ENCODE measurements at regions not wholly inside any gene's neighbourhood (a gene's known extent, or its start where the extent isn't known, plus 50 kb on each side); places are given as distances from the start of the nearest gene placed in this dataset.
"Not testable (repeated sequence)": the region's sequence is repeated elsewhere in the genome, so short reads cannot be mapped to it uniquely, and the experiment has no call there.

- no peak for TF ChIP-seq POLR2A (IDR thresholded peaks at IDR 0.05)
- TF ChIP-seq POLR2AphosphoS5 (IDR thresholded peaks at IDR 0.05), result no peak
- no peak for TF ChIP-seq CTCF (IDR thresholded peaks at IDR 0.05)
- no peak for TF ChIP-seq EP300 (IDR thresholded peaks at IDR 0.05)
- no peaks in the 10 kb centered on the region for H3K27me3 ChIP-seq
Measured at GRCh38 chr5:117133198-117133597, 558.6 kb upstream of the SEMA6A start.

GRCh38 chr5:117131876-117132275 lies 557.3 kb upstream of the SEMA6A start:
- H3K4me1 ChIP-seq, result no peaks in the 10 kb centered on the region
- TF ChIP-seq CTCF (IDR thresholded peaks at IDR 0.05), result no peak
- no peak for TF ChIP-seq POLR2A (IDR thresholded peaks at IDR 0.05)
- no peak for TF ChIP-seq POLR2AphosphoS5 (IDR thresholded peaks at IDR 0.05)
- no peak for TF ChIP-seq EP300 (IDR thresholded peaks at IDR 0.05)
- no peaks in the 10 kb centered on the region for H3K36me3 ChIP-seq
- H3K4me3 ChIP-seq, result no peak overlapping the region
- no peak for ATAC-seq
- H3K9me3 ChIP-seq, result no peaks in the 10 kb centered on the region
- no peak overlapping the region for H3K27ac ChIP-seq
- H3K27me3 ChIP-seq, result no peaks in the 10 kb centered on the region

More at GRCh38 chr5:117133198-117133597, 558.6 kb upstream of the SEMA6A start:
- no peaks in the 10 kb centered on the region for H3K36me3 ChIP-seq
- no peak overlapping the region for H3K27ac ChIP-seq
- no peaks in the 10 kb centered on the region for H3K9me3 ChIP-seq
- no peak for ATAC-seq
- no peak overlapping the region for H3K4me3 ChIP-seq
- no peaks in the 10 kb centered on the region for H3K4me1 ChIP-seq

- no peak for ATAC-seq
- TF ChIP-seq POLR2AphosphoS5 (IDR thresholded peaks at IDR 0.05), result no peak
- TF ChIP-seq CTCF (IDR thresholded peaks at IDR 0.05), result no peak
- TF ChIP-seq POLR2A (IDR thresholded peaks at IDR 0.05), result no peak
- no peak for TF ChIP-seq EP300 (IDR thresholded peaks at IDR 0.05)
- no peaks in the 10 kb centered on the region for H3K27me3 ChIP-seq
- H3K4me1 ChIP-seq, result no peaks in the 10 kb centered on the region
- H3K36me3 ChIP-seq, result no peaks in the 10 kb centered on the region
- no peak overlapping the region for H3K27ac ChIP-seq
- H3K9me3 ChIP-seq, result no peaks in the 10 kb centered on the region
- H3K4me3 ChIP-seq, result no peak overlapping the region
- 72 to 73% methylated on average over 3 of the region's 3 CpGs for WGBS, 2 donors (ENCODE audit: low coverage in 1 of 2)
Measured at GRCh38 chr5:117131048-117131679, 556.5 kb upstream of the SEMA6A start.

- TF ChIP-seq EP300 (IDR thresholded peaks at IDR 0.05) (no peak), CTCF (IDR thresholded peaks at IDR 0.05) (no peak), POLR2AphosphoS5 (IDR thresholded peaks at IDR 0.05) (no peak), POLR2A (IDR thresholded peaks at IDR 0.05) (no peak)
- Histone ChIP-seq H3K27ac (no peak overlapping the region), H3K9me3 (peaks cover 0 to 7% (median 0%) of the 10 kb centered on the region in 3 donors), H3K4me1 (no peaks in the 10 kb centered on the region), H3K36me3 (no peaks in the 10 kb centered on the region), H3K27me3 (no peaks in the 10 kb centered on the region), H3K4me3 (no peak overlapping the region)
- 73 to 100% methylated on average over 1 of the region's 1 CpG for WGBS, 2 donors (ENCODE audit: low coverage in 1 of 2)
- no peak for ATAC-seq
Measured at GRCh38 chr5:117118499-117118898, 543.9 kb upstream of the SEMA6A start.

GRCh38 chr5:117117314-117117713 lies 542.7 kb upstream of the SEMA6A start:
- not testable (repeated sequence) for H3K27ac ChIP-seq, H3K4me3 ChIP-seq, ATAC-seq, H3K4me1 ChIP-seq, H3K27me3 ChIP-seq, H3K36me3 ChIP-seq
- WGBS, 2 donors (ENCODE audit: low coverage in 1 of 2), result 90% methylated on average over 2 of the region's 6 CpGs; no CpG with 5 or more reads in 1 of the 2 donors
- peaks cover 0 to 12% (median 0%) of the 10 kb centered on the region in 3 donors for H3K9me3 ChIP-seq
